ENCODE measurements at regions not wholly inside any gene's neighbourhood (a gene's known extent, or its start where the extent isn't known, plus 50 kb on each side); places are given as distances from the start of the nearest gene placed in this dataset.
"Not testable (repeated sequence)": the region's sequence is repeated elsewhere in the genome, so short reads cannot be mapped to it uniquely, and the experiment has no call there.

DNA sequence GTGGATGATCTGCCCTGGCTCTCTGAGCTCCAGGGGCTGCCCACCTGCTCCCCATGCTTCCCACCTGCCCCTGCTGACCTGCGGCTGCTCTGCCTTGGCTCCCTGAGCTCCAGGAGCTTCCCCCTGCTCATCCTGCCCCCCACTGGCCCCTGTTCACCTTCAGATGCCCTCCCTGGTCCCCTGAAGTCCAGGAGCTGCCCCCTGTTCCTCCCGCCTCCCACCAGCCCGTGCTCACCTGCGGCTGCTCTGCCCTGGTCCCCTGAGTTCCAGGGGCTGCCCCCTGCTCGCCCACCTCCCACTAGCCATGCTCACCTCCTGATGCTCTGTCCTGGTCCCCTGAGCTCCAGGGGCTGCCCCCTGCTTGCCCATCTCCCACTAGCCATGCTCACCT lies 219.7 kb downstream of the TMEM121 start:
- H3K36me3 Mint-ChIP-seq (ENCODE audit: low read depth), result no peaks in the 10 kb centered on the region
- H3K4me1 Mint-ChIP-seq (ENCODE audit: low read depth), result peaks cover 6% of the 10 kb centered on the region
- H3K27ac Mint-ChIP-seq, result no peak overlapping the region
- no peaks in the 10 kb centered on the region for H3K27me3 Mint-ChIP-seq (ENCODE audit: low read depth)
- no peak overlapping the region for H3K4me3 Mint-ChIP-seq
- no peaks in the 10 kb centered on the region for H3K9me3 Mint-ChIP-seq

DNA sequence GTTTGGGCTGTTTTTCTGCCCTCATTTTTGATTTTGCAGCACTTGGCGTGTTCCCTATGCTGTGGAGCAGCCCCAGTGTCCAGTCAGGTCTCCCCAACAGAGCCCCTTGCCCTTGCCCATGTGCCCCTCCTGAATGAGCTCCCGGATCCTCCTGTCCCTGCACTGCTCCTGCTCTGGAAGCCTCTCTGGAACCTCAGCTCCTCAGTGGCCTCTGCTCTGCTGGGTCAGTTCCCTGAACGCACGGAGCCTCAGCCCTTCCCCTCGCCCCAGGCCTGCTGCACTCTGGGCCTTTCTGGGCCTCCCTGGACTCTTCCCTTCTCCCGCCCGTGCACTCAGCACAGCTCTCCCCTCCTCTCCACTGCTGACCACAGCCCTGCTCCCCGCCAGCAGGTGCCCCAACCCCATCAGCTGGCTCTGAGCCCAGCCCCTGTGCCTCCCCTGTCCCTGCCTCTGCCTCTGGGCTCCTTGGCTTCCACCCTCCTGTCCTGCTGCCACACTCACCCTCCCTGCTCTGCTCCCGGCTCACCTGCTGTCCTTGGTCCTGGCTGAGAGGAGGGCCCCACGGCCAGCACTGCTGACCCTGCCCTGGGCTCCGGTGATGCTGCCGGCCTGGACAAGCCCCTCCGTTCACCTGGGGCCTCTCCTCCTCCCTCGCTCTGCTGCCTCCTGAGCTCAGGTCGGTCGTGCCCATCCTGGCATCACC lies 220.6 kb downstream of the TMEM121 start:
- H3K4me3 Mint-ChIP-seq; H3K36me3 Mint-ChIP-seq (ENCODE audit: low read depth); H3K4me1 Mint-ChIP-seq (ENCODE audit: low read depth); H3K27me3 Mint-ChIP-seq (ENCODE audit: low read depth); H3K9me3 Mint-ChIP-seq; H3K27ac Mint-ChIP-seq: not testable (repeated sequence)

- H3K4me3 Mint-ChIP-seq; H3K4me1 Mint-ChIP-seq (ENCODE audit: low read depth); H3K27ac Mint-ChIP-seq; H3K27me3 Mint-ChIP-seq (ENCODE audit: low read depth); H3K9me3 Mint-ChIP-seq; H3K36me3 Mint-ChIP-seq (ENCODE audit: low read depth): not testable (repeated sequence)
Observed at GRCh38 chr14:105747503-105748203, 221.3 kb downstream of the TMEM121 start.

GRCh38 chr14:105748204-105748578 lies 221.8 kb downstream of the TMEM121 start:
- Mint-ChIP-seq H3K27ac (no peak overlapping the region), H3K4me3 (no peak overlapping the region), H3K9me3 (no peaks in the 10 kb centered on the region), H3K4me1 (ENCODE audit: low read depth) (peaks cover 6% of the 10 kb centered on the region), H3K27me3 (ENCODE audit: low read depth) (no peaks in the 10 kb centered on the region), H3K36me3 (ENCODE audit: low read depth) (no peaks in the 10 kb centered on the region)

GRCh38 chr14:105748710-105749109 lies 222.3 kb downstream of the TMEM121 start:
- H3K4me1 Mint-ChIP-seq (ENCODE audit: low read depth); H3K27ac Mint-ChIP-seq; H3K27me3 Mint-ChIP-seq (ENCODE audit: low read depth); H3K9me3 Mint-ChIP-seq; H3K36me3 Mint-ChIP-seq (ENCODE audit: low read depth); H3K4me3 Mint-ChIP-seq: not testable (repeated sequence)

GRCh38 chr14:105749870-105750541 lies 223.6 kb downstream of the TMEM121 start:
- not testable (repeated sequence) for H3K36me3 Mint-ChIP-seq (ENCODE audit: low read depth); H3K9me3 Mint-ChIP-seq; H3K27me3 Mint-ChIP-seq (ENCODE audit: low read depth); H3K4me1 Mint-ChIP-seq (ENCODE audit: low read depth); H3K4me3 Mint-ChIP-seq; H3K27ac Mint-ChIP-seq

DNA sequence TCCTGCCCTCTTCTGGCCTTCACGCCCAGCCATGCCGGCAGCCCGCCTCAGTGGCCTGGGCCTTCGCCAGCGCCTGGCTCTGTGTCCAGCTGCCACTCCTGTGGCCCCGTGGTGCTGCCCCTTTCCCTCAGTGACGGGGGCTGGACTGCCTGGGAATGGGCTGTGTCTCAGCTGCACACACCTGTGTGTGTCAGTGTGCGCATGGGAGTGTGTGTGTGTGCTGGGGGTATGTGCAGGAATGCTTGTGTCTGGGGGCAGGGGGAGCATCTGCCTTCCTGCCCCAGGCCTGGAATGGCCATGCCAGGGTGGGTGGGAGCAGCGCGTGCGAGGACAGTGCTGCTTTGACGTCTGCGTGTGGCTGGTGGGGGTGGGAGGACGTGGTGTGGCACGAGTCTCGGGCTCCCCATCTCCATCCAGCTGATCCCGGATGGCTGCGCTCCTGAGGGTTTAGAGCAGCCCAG lies 224.9 kb downstream of the TMEM121 start:
- not testable (repeated sequence) for H3K27ac Mint-ChIP-seq; H3K4me1 Mint-ChIP-seq (ENCODE audit: low read depth); H3K27me3 Mint-ChIP-seq (ENCODE audit: low read depth); H3K4me3 Mint-ChIP-seq; H3K9me3 Mint-ChIP-seq; H3K36me3 Mint-ChIP-seq (ENCODE audit: low read depth)

- H3K36me3 Mint-ChIP-seq (ENCODE audit: low read depth); H3K4me1 Mint-ChIP-seq (ENCODE audit: low read depth); H3K4me3 Mint-ChIP-seq; H3K27ac Mint-ChIP-seq; H3K9me3 Mint-ChIP-seq; H3K27me3 Mint-ChIP-seq (ENCODE audit: low read depth): not testable (repeated sequence)
Observed at GRCh38 chr14:105752420-105752819, 226.0 kb downstream of the TMEM121 start.

DNA sequence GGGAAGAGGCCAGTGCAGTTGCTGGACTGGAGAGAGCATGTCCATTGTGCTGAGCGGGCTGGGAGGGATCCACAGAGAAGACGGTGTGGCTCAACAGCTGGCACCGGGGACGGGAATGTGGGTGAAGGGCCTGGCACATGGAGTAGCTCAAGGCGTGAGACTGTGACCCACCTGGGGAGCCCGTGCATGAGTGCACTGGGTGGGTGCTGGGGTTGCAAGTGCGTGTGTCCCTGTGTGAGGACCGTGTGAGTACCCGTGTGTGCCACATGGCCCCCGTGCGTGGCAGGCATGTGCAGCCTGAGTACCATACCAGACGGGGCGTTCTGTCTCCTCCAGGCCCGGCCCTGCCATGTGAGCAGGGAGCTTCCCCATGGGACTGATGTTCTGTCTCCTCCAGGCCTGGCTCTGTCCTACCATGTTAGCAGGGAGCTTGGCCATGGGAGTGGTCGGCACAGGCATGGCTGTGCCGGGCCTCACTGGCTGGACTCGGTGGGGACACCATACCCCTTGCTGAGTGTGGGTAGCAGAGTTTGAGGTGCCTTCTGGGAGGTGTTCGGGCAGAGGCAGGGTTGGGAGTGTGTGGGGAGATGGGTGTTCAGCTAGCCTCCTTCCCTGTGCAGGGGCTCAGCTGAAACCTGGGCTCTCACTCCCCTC lies 234.4 kb downstream of the TMEM121 start:
- H3K4me1 Mint-ChIP-seq (ENCODE audit: low read depth), result no peaks in the 10 kb centered on the region
- peaks cover 8% of the 10 kb centered on the region for H3K27me3 Mint-ChIP-seq (ENCODE audit: low read depth)
- H3K27ac Mint-ChIP-seq, result no peak overlapping the region
- H3K9me3 Mint-ChIP-seq, result no peaks in the 10 kb centered on the region
- H3K36me3 Mint-ChIP-seq (ENCODE audit: low read depth), result no peaks in the 10 kb centered on the region
- no peak overlapping the region for H3K4me3 Mint-ChIP-seq

DNA sequence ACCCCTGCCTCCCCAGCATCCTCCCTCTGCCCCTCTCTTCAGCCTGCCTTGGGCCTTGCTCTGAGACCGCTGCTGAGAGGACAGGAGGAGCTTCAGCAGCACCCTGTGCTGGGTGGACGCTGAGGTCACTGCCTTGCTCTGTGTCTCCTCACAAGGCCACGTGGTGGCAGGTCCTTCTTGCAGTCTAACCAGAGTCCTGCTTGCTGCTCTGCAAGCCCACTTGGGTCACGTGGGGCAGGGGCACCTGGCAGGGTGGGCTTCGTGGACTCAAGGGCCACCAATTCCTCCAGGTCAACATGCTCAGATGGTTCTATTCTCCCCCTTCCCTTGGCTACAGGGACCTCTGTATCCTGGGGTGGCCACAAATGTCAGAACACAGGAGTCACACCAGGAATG lies 235.0 kb downstream of the TMEM121 start:
- not testable (repeated sequence) for H3K27ac Mint-ChIP-seq

GRCh38 chr14:105761842-105762241 lies 235.5 kb downstream of the TMEM121 start:
- Mint-ChIP-seq H3K36me3 (ENCODE audit: low read depth) (no peaks in the 10 kb centered on the region), H3K27me3 (ENCODE audit: low read depth) (peaks cover 8% of the 10 kb centered on the region), H3K9me3 (no peaks in the 10 kb centered on the region), H3K27ac (no peak overlapping the region), H3K4me3 (no peak overlapping the region), H3K4me1 (ENCODE audit: low read depth) (no peaks in the 10 kb centered on the region)

More for the DNA sequence above, 235.0 kb downstream of the TMEM121 start:
- not testable (repeated sequence) for H3K4me3 Mint-ChIP-seq; H3K9me3 Mint-ChIP-seq; H3K4me1 Mint-ChIP-seq (ENCODE audit: low read depth); H3K27me3 Mint-ChIP-seq (ENCODE audit: low read depth); H3K36me3 Mint-ChIP-seq (ENCODE audit: low read depth)

DNA sequence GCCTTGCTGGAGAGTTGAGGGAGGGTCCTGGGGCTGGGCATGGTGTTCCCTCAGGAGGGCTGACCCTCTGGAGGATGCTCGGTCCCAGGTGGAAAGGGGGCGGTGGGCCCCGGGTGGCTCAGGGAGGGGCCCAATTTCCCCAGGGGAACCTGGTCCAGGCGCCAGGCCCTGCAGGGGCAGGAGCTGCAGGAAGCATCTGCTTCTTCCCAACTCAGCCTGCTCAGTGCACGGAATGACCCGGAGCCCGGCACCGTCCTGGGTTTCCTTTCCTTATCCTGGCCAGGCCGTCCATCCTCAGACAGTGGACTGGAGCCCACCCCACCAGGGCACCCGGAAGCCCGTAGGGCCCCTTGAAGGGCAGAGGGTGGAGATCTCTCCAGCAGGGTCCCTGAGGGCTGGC lies 235.9 kb downstream of the TMEM121 start:
- H3K9me3 Mint-ChIP-seq; H3K27ac Mint-ChIP-seq; H3K36me3 Mint-ChIP-seq (ENCODE audit: low read depth); H3K4me3 Mint-ChIP-seq; H3K4me1 Mint-ChIP-seq (ENCODE audit: low read depth); H3K27me3 Mint-ChIP-seq (ENCODE audit: low read depth): not testable (repeated sequence)

GRCh38 chr14:105764254-105764901 lies 238.0 kb downstream of the TMEM121 start:
- H3K36me3 Mint-ChIP-seq (ENCODE audit: low read depth); H3K27me3 Mint-ChIP-seq (ENCODE audit: low read depth); H3K9me3 Mint-ChIP-seq; H3K4me1 Mint-ChIP-seq (ENCODE audit: low read depth); H3K4me3 Mint-ChIP-seq; H3K27ac Mint-ChIP-seq: not testable (repeated sequence)

DNA sequence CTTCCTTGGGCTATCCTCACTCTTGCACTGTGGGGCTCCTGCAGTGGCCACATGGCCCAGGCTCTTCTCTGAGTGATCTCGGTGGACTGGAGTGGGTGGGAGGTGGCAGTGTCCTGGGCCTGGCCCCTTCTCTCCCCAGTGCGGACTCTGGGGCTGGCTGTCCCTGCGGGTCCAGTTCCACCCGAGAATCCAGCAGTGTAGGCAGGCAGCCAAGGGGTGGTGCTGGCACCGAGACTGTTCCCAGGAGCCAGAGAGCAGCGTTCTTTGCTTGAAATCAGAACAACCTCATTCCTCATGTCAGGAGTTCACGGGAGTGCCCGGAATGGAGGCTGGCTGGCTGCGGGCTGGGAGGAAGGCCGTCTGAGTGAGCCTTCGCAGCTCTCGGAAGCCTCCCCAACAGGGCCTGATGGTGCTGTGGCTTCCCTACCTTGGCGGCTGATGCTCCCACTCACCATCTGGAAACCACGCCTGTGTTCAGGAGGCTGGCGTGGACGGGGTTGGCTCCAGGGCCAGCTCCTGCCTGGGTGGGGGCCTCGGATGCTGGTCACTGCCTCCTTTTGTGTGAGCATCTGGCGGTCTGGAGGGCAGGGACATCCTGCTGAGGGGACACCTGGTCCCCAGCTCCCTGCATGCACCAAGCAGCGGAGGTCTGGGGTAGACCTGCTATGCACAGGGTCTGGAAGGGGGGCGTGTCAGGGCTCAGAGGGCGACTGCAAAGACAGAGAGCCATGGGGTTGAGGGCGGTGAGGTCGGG lies 238.9 kb downstream of the TMEM121 start:
- not testable (repeated sequence) for H3K27ac Mint-ChIP-seq; H3K4me3 Mint-ChIP-seq; H3K4me1 Mint-ChIP-seq (ENCODE audit: low read depth)

More for the DNA sequence above, 238.9 kb downstream of the TMEM121 start:
- not testable (repeated sequence) for H3K9me3 Mint-ChIP-seq; H3K36me3 Mint-ChIP-seq (ENCODE audit: low read depth); H3K27me3 Mint-ChIP-seq (ENCODE audit: low read depth)
